HCT116 (cell line): ENCODE measurements at regions not wholly inside any gene's neighbourhood (a gene's known extent, or its start where the extent isn't known, plus 50 kb on each side); places are given as distances from the start of the nearest gene placed in this dataset.
"Not testable (repeated sequence)": the region's sequence is repeated elsewhere in the genome, so short reads cannot be mapped to it uniquely, and the experiment has no call there.

ENCODE experiments used
- ATAC-seq: fragments of 200-7000 bp; cut with Tn5 transposase; 2 replicates; pipeline ENCODE4 v1.9.1; 2020; ENCODE audit warnings: mild to moderate bottlenecking, moderate library complexity
- BruUV-seq: library from RNA; stranded (reverse); fragments of 400-500 nt; replicated peaks from 2 replicates; lab custom pipeline; 2021; lab: Mats Ljungman, UMichigan
- CTCF ChIA-PET: fragments of 300-600 bp; sonication (Branson Sonifier 250); formaldehyde crosslinking; loops from one replicate; lab custom pipeline; 2021; ENCODE audit warnings: antibody characterized with exemption; lab: Charles Lee
- POLR2A ChIA-PET: fragments of 300-600, 350-600 bp; sonication (Branson Sonifier 250); formaldehyde crosslinking; loops from one replicate; lab custom pipeline; 2021; ENCODE audit warnings: antibody characterized with exemption; lab: Charles Lee
- RAD21 ChIA-PET, 2 experiments: fragments of 300-600 bp; sonication (Branson Sonifier 250); formaldehyde crosslinking; loops; one replicate each; lab custom pipeline; 2023; ENCODE audit warnings: low total read pairs in 2 of 2; ENCODE audit not compliant: uncharacterized antibody in 2 of 2, unreplicated experiment in 2 of 2, low non-redundant PET in 1 of 2; lab: Charles Lee
- DNase-seq: peaks from one replicate; pipeline ENCODE4 v3.0.0-alpha.2; 2010; ENCODE audit warnings: low read depth, low spot score
- H2AFZ ChIP-seq: fragments of 200-600 bp; shearing (Covaris generic), sonication (generic); 2 replicates; pipeline ENCODE4 v1.6.1; 2017; ENCODE audit warnings: low read depth, mixed run types, mixed read lengths, antibody characterized with exemption, low read length; ENCODE audit not compliant: poor library complexity, severe bottlenecking
- H3K27ac ChIP-seq: 2 replicates; pipeline ENCODE4 v1.5.1; 2012; ENCODE audit warnings: low read depth, low read length
- H3K27me3 ChIP-seq: fragments of 200-600 bp; sonication (generic); 2 replicates; pipeline ENCODE4 v1.6.1; 2016; ENCODE audit warnings: mixed run types, low read length, mixed read lengths; ENCODE audit not compliant: insufficient read depth
- H3K36me3 ChIP-seq, 2 experiments: fragments of 200-500 bp in 1 of 2; fragments of 200-600 bp in 1 of 2; sonication (Bioruptor generic) in 1 of 2; sonication (generic) in 1 of 2; 2 replicates each; pipeline versions ENCODE4 v1.5.1 to v1.6.1; 2014 to 2016; ENCODE audit warnings: low read length in 2 of 2, inconsistent platforms in 1 of 2, mixed read lengths in 1 of 2, mixed run types in 1 of 2; ENCODE audit not compliant: insufficient read depth in 2 of 2, control insufficient read depth in 1 of 2
- H3K4me1 ChIP-seq, 2 experiments: fragments of 200-600 bp in 1 of 2; sonication (generic) in 1 of 2; 2 replicates each; pipeline versions ENCODE4 v1.5.1 to v1.6.1; 2012 to 2017; ENCODE audit warnings: low read length in 2 of 2, inconsistent platforms in 1 of 2, mild to moderate bottlenecking in 1 of 2, mixed read lengths in 1 of 2, mixed run types in 1 of 2, moderate library complexity in 1 of 2; ENCODE audit not compliant: insufficient read depth in 2 of 2, control insufficient read depth in 1 of 2
- H3K4me2 ChIP-seq: fragments of 200-600 bp; sonication (generic); 2 replicates; pipeline ENCODE4 v1.6.1; 2017; ENCODE audit warnings: mixed run types, low read length, mixed read lengths
- H3K4me3 ChIP-seq, 2 experiments: fragments of 200-600 bp in 1 of 2; sonication (generic) in 1 of 2; replicated peaks in 1 of 2; 2 replicates each; pipeline ENCODE4 v1.5.1; 2011 to 2016; ENCODE audit warnings: low read length in 2 of 2, control low read depth in 1 of 2, low read depth in 1 of 2, mild to moderate bottlenecking in 1 of 2, mixed read lengths in 1 of 2, mixed run types in 1 of 2
- H3K79me2 ChIP-seq: fragments of 200-600 bp; sonication (generic); 2 replicates; pipeline ENCODE4 v1.6.1; 2017; ENCODE audit warnings: mild to moderate bottlenecking, mixed run types, low read length, moderate library complexity, mixed read lengths; ENCODE audit not compliant: insufficient read depth
- H3K9ac ChIP-seq: fragments of 200-600 bp; sonication (generic); 2 replicates; pipeline ENCODE4 v1.6.1; 2016; ENCODE audit warnings: low read length, mixed read lengths
- H3K9me2 ChIP-seq: fragments of 200-600 bp; sonication (generic), shearing (Covaris generic); 2 replicates; pipeline ENCODE4 v1.6.1; 2017; ENCODE audit warnings: mixed run types, mild to moderate bottlenecking, moderate library complexity; ENCODE audit not compliant: insufficient read depth
- H3K9me3 ChIP-seq, 2 experiments: fragments of 200-500 bp in 1 of 2; fragments of 200-600 bp in 1 of 2; sonication (Bioruptor generic) in 1 of 2; sonication (generic) in 1 of 2; 2 replicates each; pipeline ENCODE4 v1.6.1; 2014 to 2017; ENCODE audit warnings: low read length in 2 of 2, mixed read lengths in 2 of 2, inconsistent platforms in 1 of 2, low read depth in 1 of 2, mild to moderate bottlenecking in 1 of 2, mixed run types in 1 of 2, moderate library complexity in 1 of 2; ENCODE audit not compliant: control insufficient read depth in 1 of 2, insufficient read depth in 1 of 2
- H4K20me1 ChIP-seq: fragments of 200-600 bp; sonication (generic), shearing (Covaris generic); 2 replicates; pipeline ENCODE4 v1.6.1; 2017; ENCODE audit warnings: mixed run types, mild to moderate bottlenecking, moderate library complexity; ENCODE audit not compliant: insufficient read depth
- intact Hi-C: fragments of 100-400 bp; cut with micrococcal nuclease; formaldehyde crosslinking; loops from 2 replicates; pipeline ENCODE4 v1.10.0; 2022

DNA sequence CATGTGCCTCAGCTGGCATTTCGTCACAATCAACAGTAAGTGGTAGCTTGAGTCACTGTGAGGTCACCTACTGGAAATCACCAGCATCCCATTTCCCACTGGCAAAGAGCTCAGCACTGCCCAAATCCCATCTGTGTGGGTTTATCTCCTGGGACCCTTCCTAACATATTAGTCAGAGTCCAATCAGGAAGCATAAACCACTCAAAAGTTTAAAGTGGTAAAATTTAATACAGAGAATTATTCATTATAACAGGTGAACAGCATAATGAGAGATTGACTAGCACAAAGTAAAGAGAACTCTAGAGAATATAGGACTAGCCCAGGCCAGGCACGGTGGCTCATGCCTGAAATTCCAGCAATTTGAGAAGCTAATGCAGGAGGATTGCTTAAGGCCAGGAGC is 107.1 kb upstream of the TP53BP2 start:
- H3K4me1 ChIP-seq, H3K9me2 ChIP-seq, H3K9me3 ChIP-seq, CTCF ChIA-PET, BruUV-seq, H3K36me3 ChIP-seq, H4K20me1 ChIP-seq, ATAC-seq, H3K4me3 ChIP-seq, POLR2A ChIA-PET, DNase-seq, H3K27ac ChIP-seq, H3K4me2 ChIP-seq, H2AFZ ChIP-seq, H3K79me2 ChIP-seq, H3K9ac ChIP-seq, intact Hi-C loops, H3K27me3 ChIP-seq, RAD21 ChIA-PET: not testable (repeated sequence)

DNA sequence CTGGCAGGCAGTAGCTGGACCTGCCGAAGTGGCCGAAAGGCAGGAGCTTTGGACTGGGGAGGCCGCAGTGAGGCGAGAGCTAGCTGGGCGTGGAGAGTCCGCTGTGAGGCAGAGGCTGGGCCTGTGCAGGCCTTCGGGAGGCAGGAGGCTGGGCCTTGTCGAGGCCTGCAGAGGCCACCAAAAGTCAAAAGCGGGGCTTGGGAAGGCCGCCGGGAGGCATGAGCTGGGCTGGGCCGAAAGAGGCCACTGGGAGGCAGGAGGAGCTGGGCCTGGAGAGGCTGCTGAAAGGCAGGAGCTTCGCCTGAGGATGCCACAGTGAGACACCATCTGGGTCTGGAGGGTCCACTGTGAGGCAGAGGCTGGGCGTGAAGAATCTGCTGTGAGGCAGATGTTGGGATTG is 105.8 kb upstream of the TP53BP2 start:
- POLR2A ChIA-PET, BruUV-seq, DNase-seq: not testable (repeated sequence)

DNA sequence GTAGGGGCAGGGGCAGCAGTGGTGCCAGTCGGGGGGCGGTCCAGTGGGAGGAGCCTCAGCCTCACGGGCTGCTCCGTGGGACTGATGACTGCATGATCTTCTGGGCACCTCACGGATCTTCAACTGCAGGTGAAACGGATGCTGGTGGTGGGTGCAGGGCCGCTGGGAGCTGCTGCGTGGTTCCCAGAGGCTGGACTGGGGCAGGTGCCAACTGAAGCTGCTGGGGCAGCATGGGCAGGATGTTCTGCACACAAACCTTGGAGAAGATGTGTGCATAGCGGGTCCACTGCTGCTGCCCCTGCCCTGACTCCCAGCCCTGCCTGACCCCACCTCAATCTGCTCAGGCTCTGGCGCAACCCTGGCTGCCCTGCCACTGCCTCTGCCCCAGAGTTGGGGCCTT is 104.2 kb upstream of the TP53BP2 start:
- DNase-seq, H3K36me3 ChIP-seq, H3K4me3 ChIP-seq, H3K79me2 ChIP-seq, H3K4me1 ChIP-seq, H3K27ac ChIP-seq, BruUV-seq, H4K20me1 ChIP-seq, intact Hi-C loops, H3K9me2 ChIP-seq, H3K27me3 ChIP-seq, RAD21 ChIA-PET, H3K9me3 ChIP-seq, H3K4me2 ChIP-seq, H3K9ac ChIP-seq, H2AFZ ChIP-seq, ATAC-seq, POLR2A ChIA-PET, CTCF ChIA-PET: not testable (repeated sequence)

More for the DNA sequence above, 105.8 kb upstream of the TP53BP2 start:
- H3K4me2 ChIP-seq, H3K9me2 ChIP-seq, H3K9ac ChIP-seq, H3K79me2 ChIP-seq, ATAC-seq, H3K9me3 ChIP-seq, H3K36me3 ChIP-seq, H3K27ac ChIP-seq, H4K20me1 ChIP-seq, H3K4me1 ChIP-seq, RAD21 ChIA-PET, CTCF ChIA-PET, H2AFZ ChIP-seq, intact Hi-C loops, H3K4me3 ChIP-seq, H3K27me3 ChIP-seq: not testable (repeated sequence)

DNA sequence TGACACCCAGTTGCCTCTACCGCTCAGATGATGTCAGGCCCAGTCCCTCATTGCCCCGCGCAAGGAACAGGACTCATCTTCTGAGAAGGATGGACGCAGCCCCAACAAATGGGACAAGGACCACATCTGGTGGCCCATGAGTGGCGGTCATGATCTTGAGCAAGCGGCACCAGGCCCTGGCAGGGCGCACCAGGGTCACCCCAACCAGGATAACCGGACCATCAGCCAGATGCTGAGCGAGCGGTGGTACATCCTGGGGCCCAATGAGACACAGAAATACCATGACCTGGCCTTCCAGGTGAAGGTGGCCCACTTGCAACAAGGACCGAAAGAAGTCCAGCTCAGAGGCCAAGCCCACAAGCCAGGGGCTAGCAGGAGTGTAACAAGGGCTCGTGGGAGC is 102.3 kb upstream of the TP53BP2 start:
- H3K9ac ChIP-seq, H3K9me3 ChIP-seq, H3K36me3 ChIP-seq, RAD21 ChIA-PET, POLR2A ChIA-PET, H2AFZ ChIP-seq, DNase-seq, H3K4me1 ChIP-seq, H3K79me2 ChIP-seq, H3K27me3 ChIP-seq, H3K9me2 ChIP-seq, H4K20me1 ChIP-seq, H3K4me2 ChIP-seq, intact Hi-C loops, ATAC-seq, CTCF ChIA-PET, H3K27ac ChIP-seq, BruUV-seq, H3K4me3 ChIP-seq: not testable (repeated sequence)

DNA sequence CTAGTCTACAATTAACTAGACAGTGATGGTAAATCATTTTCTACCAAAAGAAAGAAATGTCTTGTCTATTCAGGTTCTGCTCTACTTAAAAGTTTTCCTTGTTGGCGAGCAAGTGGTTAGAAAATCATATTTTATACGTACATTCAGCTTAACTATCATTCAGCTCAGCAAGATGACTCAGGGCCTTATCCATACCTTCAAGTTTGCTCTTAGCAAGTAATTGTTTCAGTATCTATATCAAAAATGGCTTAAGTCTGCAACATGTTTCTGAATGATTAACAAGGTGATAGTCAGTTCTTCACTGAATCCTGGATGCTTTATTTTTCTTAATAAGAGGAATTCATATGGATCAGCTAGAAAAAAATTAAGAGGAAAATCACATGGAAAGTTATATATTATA is 90.8 kb upstream of the TP53BP2 start:
- intact Hi-C loops, H3K9me2 ChIP-seq, H3K79me2 ChIP-seq, H3K4me1 ChIP-seq, RAD21 ChIA-PET, H3K9ac ChIP-seq, BruUV-seq, DNase-seq, H3K27ac ChIP-seq, H3K27me3 ChIP-seq, H3K4me3 ChIP-seq, CTCF ChIA-PET, POLR2A ChIA-PET, H3K4me2 ChIP-seq, H2AFZ ChIP-seq, H4K20me1 ChIP-seq, ATAC-seq, H3K9me3 ChIP-seq, H3K36me3 ChIP-seq: not testable (repeated sequence)
